IMR-90 (cell line): ENCODE measurements at regions not wholly inside any gene's neighbourhood (a gene's known extent, or its start where the extent isn't known, plus 50 kb on each side); places are given as distances from the start of the nearest gene placed in this dataset.

Source experiments
- POLR2A ChIP-seq: IDR thresholded peaks from 2 replicates; pipeline ENCODE4 v1.6.1; 2012; ENCODE audit warnings: mild to moderate bottlenecking, low read depth, low read length
- RCOR1 ChIP-seq: IDR thresholded peaks from 2 replicates; pipeline ENCODE4 v1.6.1; 2012; ENCODE audit warnings: mild to moderate bottlenecking, low read length, improper control_type of control experiment; ENCODE audit not compliant: insufficient replicate concordance
- SMC3 ChIP-seq: fragments of 150-350 bp; IDR thresholded peaks from 2 replicates; pipeline ENCODE4 v1.6.1; 2016; ENCODE audit warnings: low read depth, mild to moderate bottlenecking, antibody characterized with exemption, low read length, moderate library complexity
- TF ChIP-seq, protein P1 (sequence below): conservative IDR thresholded peaks from 2 replicates; pipeline ENCODE4 v1.5.1; 2012; ENCODE audit warnings: mild to moderate bottlenecking, low read depth, low read length, improper control_type of control experiment

- TF ChIP-seq, protein P1, sequence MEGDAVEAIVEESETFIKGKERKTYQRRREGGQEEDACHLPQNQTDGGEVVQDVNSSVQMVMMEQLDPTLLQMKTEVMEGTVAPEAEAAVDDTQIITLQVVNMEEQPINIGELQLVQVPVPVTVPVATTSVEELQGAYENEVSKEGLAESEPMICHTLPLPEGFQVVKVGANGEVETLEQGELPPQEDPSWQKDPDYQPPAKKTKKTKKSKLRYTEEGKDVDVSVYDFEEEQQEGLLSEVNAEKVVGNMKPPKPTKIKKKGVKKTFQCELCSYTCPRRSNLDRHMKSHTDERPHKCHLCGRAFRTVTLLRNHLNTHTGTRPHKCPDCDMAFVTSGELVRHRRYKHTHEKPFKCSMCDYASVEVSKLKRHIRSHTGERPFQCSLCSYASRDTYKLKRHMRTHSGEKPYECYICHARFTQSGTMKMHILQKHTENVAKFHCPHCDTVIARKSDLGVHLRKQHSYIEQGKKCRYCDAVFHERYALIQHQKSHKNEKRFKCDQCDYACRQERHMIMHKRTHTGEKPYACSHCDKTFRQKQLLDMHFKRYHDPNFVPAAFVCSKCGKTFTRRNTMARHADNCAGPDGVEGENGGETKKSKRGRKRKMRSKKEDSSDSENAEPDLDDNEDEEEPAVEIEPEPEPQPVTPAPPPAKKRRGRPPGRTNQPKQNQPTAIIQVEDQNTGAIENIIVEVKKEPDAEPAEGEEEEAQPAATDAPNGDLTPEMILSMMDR = no peak
- TF ChIP-seq RCOR1 (no peak), POLR2A (no peak), SMC3 (no peak)
These were observed 1286.0 kb downstream of the NSUN3 start for GRCh38 chr3:95348879-95349278.
